ENCODE measurements at regions not wholly inside any gene's neighbourhood (a gene's known extent, or its start where the extent isn't known, plus 50 kb on each side); places are given as distances from the start of the nearest gene placed in this dataset.

DNA sequence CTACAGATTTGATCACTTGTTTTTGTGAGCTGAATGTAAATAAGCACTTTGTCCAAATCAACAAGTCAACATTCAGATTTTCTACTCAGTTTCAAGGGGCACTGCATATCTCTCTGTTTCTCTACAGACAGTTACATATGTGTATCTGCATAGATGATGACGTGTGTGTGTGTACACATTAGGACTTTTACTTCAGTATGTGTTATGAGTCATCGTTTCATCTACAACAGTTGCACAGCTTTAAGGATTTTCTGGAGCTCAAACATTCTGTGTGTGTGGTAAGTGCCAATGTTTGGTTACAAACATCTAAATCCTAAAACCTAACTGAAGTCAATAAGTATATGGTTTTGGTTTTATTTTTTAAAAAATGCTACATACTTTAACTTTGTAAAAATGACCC lies 494.5 kb upstream of the PBX1 start:
- H3K4me3 ChIP-seq (ENCODE audit: low read depth, poor library complexity, severe bottlenecking), result no peak overlapping the region
- intact Hi-C loops (cut with DNase I; ENCODE audit: low total_unique reads), result no loop called here
- TF ChIP-seq POLR2A (IDR thresholded peaks at IDR 0.05), result no peak
- TF ChIP-seq, protein P1, sequence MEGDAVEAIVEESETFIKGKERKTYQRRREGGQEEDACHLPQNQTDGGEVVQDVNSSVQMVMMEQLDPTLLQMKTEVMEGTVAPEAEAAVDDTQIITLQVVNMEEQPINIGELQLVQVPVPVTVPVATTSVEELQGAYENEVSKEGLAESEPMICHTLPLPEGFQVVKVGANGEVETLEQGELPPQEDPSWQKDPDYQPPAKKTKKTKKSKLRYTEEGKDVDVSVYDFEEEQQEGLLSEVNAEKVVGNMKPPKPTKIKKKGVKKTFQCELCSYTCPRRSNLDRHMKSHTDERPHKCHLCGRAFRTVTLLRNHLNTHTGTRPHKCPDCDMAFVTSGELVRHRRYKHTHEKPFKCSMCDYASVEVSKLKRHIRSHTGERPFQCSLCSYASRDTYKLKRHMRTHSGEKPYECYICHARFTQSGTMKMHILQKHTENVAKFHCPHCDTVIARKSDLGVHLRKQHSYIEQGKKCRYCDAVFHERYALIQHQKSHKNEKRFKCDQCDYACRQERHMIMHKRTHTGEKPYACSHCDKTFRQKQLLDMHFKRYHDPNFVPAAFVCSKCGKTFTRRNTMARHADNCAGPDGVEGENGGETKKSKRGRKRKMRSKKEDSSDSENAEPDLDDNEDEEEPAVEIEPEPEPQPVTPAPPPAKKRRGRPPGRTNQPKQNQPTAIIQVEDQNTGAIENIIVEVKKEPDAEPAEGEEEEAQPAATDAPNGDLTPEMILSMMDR (IDR thresholded peaks at IDR 0.05), result no peak
- 68 to 81% methylated on average over 2 of the region's 2 CpGs for WGBS, 2 donors
- no peak for DNase-seq (ENCODE audit: low spot score in 2 of 2)

DNA sequence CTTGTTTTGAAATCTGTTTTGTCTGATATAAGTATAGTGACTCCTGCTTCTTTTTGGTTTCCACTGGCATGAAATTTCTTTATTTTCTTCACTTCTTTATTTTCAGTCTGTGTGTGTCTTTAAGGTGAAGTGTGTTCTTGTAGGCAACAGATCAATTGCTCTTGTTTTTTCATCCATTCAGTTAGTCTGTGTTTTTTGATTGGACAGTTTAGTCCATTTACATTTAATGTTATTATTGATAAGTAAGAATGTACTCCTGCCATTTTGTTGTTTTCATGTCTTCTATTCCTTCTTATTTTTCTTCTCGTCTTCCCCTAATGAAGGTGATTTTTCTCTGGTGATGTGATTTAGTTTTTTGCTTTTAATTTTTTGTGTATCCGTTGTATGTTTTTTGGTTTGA lies 487.7 kb upstream of the PBX1 start:
- H3K4me3 ChIP-seq (ENCODE audit: low read depth, poor library complexity, severe bottlenecking), result no peak overlapping the region
- no peak for TF ChIP-seq POLR2A (IDR thresholded peaks at IDR 0.05)
- TF ChIP-seq, protein P1 (IDR thresholded peaks at IDR 0.05), result no peak
- intact Hi-C loops (cut with DNase I; ENCODE audit: low total_unique reads), result no loop called here
- DNase-seq (ENCODE audit: low spot score in 2 of 2), result no peak
- WGBS, 2 donors, result 91 to 93% methylated on average over 2 of the region's 2 CpGs

DNA sequence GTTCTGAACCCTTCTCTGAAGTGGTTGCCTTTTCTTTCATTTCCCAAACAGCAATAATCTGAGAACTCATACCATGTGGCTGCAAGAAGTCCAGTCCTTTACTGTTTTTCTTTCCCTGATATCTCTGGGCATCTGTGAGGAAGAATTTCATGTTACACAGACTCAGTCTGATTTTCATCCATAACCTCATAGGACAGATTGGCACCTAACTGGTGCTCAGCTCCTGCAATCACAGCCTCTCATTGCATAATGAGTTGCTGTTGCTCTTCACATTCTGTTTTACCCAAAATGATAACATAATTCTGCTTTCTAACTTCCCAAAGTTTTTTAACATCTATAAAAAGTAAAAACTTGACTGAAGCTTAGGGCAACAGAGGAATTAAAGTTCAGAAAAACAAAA lies 472.2 kb upstream of the PBX1 start:
- no peak for DNase-seq (ENCODE audit: low spot score in 2 of 2)
- H3K4me3 ChIP-seq (ENCODE audit: low read depth, poor library complexity, severe bottlenecking), result no peak overlapping the region
- intact Hi-C loops (cut with DNase I; ENCODE audit: low total_unique reads), result no loop called here
- TF ChIP-seq, protein P1 (IDR thresholded peaks at IDR 0.05), result no peak
- TF ChIP-seq POLR2A (IDR thresholded peaks at IDR 0.05), result no peak

DNA sequence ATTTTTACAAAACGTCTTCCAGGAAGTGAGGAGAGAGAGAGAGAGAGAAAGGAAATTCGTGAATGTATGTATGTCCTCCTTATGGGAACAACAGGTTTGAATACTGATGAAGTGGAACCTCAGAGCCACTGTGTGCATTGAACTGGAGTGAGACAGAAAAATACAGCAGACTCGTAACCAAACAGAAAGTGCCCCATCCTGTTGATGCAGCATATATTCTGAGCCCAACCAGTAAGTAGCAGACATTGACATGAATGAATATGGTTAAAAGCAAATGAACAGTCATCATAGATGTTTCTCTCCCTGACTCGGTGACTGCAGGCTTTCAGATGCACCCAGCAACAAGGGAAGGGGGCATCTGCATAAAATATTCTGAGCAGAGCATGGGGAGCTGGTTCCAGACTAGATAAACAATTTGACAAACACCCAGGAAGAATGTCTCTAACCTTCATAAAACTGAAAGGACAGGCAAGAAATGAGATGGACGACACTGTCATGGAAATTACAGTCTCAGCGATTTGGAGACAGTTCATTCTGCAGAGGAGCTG lies 471.0 kb upstream of the PBX1 start:
- intact Hi-C loops (cut with DNase I; ENCODE audit: low total_unique reads), result no loop called here
- no peak overlapping the region for H3K4me3 ChIP-seq (ENCODE audit: low read depth, poor library complexity, severe bottlenecking)
- DNase-seq (ENCODE audit: low spot score in 2 of 2), result no peak
- TF ChIP-seq POLR2A (IDR thresholded peaks at IDR 0.05), result no peak
- TF ChIP-seq, protein P1 (IDR thresholded peaks at IDR 0.05), result no peak
- 45 to 53% methylated on average over 6 of the region's 6 CpGs for WGBS, 2 donors

GRCh38 chr1:164092603-164093353 lies 466.2 kb upstream of the PBX1 start:
- WGBS, 2 donors, result 71 to 84% methylated on average over 4 of the region's 4 CpGs
- intact Hi-C loops (cut with DNase I; ENCODE audit: low total_unique reads), result no loop called here
- no peak for DNase-seq (ENCODE audit: low spot score in 2 of 2)

More at GRCh38 chr1:164092603-164093353, 466.2 kb upstream of the PBX1 start:
- no peak overlapping the region for H3K4me3 ChIP-seq (ENCODE audit: low read depth, poor library complexity, severe bottlenecking)
- TF ChIP-seq, protein P1 (IDR thresholded peaks at IDR 0.05), result no peak
- no peak for TF ChIP-seq POLR2A (IDR thresholded peaks at IDR 0.05)
